Erythroblast (primary cell): ENCODE measurements at regions not wholly inside any gene's neighbourhood (a gene's known extent, or its start where the extent isn't known, plus 50 kb on each side); places are given as distances from the start of the nearest gene placed in this dataset.

Experiments
- GATA1 ChIP-seq: IDR thresholded peaks from 2 replicates; pipeline ENCODE4 v1.6.1; 2011; ENCODE audit warnings: low read depth, mild to moderate bottlenecking, control low read depth, low read length, moderate library complexity
- POLR2A ChIP-seq: IDR thresholded peaks from 2 replicates; pipeline ENCODE4 v1.6.1; 2011; ENCODE audit warnings: mild to moderate bottlenecking, low read length

DNA sequence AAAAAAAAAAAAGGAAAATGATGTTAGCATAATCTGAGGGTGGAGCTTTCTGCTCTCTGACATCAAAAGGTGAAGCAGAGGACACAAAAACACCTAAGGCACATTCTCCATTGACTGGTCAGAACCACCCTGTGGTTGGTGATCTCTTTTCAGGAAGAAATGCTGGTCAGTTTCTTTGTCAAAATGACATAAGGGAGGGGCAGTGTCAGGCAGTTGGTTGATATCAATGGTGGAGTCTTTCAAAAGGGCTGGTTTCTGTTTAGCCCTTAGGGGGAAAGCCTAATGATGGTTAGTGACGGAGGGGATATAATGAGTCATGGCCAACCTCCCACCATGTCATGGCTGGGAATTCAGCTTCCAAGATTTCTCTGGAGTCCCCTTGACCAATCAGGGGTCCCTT is 185.9 kb upstream of the GBE1 start:
- TF ChIP-seq POLR2A: no peak
- no peak for TF ChIP-seq GATA1
